Astrocyte of the cerebellum (primary cell): ENCODE measurements at regions not wholly inside any gene's neighbourhood (a gene's known extent, or its start where the extent isn't known, plus 50 kb on each side); places are given as distances from the start of the nearest gene placed in this dataset.

Experiments
- DNase-seq: peaks from one replicate; pipeline ENCODE4 v3.0.0-alpha.2; 2011; ENCODE audit warnings: low read depth
- H3K4me3 ChIP-seq: 2 replicates; pipeline ENCODE4 v1.5.1; 2011; ENCODE audit warnings: mild to moderate bottlenecking, low read depth, low read length, moderate library complexity
- CTCF ChIP-seq: IDR thresholded peaks from 2 replicates; pipeline ENCODE4 v1.5.1; 2012; ENCODE audit warnings: low read length, low read depth, moderate library complexity, mild to moderate bottlenecking; ENCODE audit errors: missing control alignments
- in situ Hi-C: cut with HindIII; loops from 2 replicates; pipeline ENCODE4 v1.10.0; 2017; ENCODE audit warnings: low sequenced_read_pairs

GRCh38 chr1:118828038-118828437 is 160.1 kb downstream of the TBX15 start:
- no peak for TF ChIP-seq CTCF
- in situ Hi-C loops = no loop called here
- no peak overlapping the region for H3K4me3 ChIP-seq
- DNase-seq = no peak

GRCh38 chr1:118827636-118828035 is 160.5 kb downstream of the TBX15 start:
- TF ChIP-seq CTCF = no peak
- no peak overlapping the region for H3K4me3 ChIP-seq
- in situ Hi-C loops = no loop called here
- no peak for DNase-seq

- no peak for DNase-seq
- in situ Hi-C loops = no loop called here
- no peak for TF ChIP-seq CTCF
- H3K4me3 ChIP-seq = no peak overlapping the region
These were observed 160.9 kb downstream of the TBX15 start for GRCh38 chr1:118827207-118827606.

- H3K4me3 ChIP-seq = no peak overlapping the region
- no peak for TF ChIP-seq CTCF
- in situ Hi-C loops = no loop called here
- DNase-seq = no peak
These were observed 161.5 kb downstream of the TBX15 start for GRCh38 chr1:118826669-118827068.

GRCh38 chr1:118825619-118826018 is 162.5 kb downstream of the TBX15 start:
- in situ Hi-C loops = no loop called here
- no peak for TF ChIP-seq CTCF
- DNase-seq = no peak
- no peak overlapping the region for H3K4me3 ChIP-seq

- no peak for DNase-seq
- TF ChIP-seq CTCF = no peak
These were observed 166.3 kb downstream of the TBX15 start for GRCh38 chr1:118821801-118822200.

GRCh38 chr1:118820864-118821263 is 167.3 kb downstream of the TBX15 start:
- no peak for DNase-seq
- H3K4me3 ChIP-seq = no peak overlapping the region
- in situ Hi-C loops = no loop called here
- TF ChIP-seq CTCF = no peak

More at GRCh38 chr1:118821801-118822200, 166.3 kb downstream of the TBX15 start:
- H3K4me3 ChIP-seq = no peak overlapping the region
- in situ Hi-C loops = no loop called here
